IMR-90 (cell line): ENCODE measurements at regions not wholly inside any gene's neighbourhood (a gene's known extent, or its start where the extent isn't known, plus 50 kb on each side); places are given as distances from the start of the nearest gene placed in this dataset.

ENCODE experiments used
- ATAC-seq: fragments of 200-7000 bp; cut with Tn5 transposase; 2 replicates; pipeline ENCODE4 v1.9.1; 2020; ENCODE audit warnings: low read depth, mild to moderate bottlenecking, moderate library complexity
- BruUV-seq: library from RNA; stranded (reverse); fragments of 400-500 nt; replicated peaks from 2 replicates; lab custom pipeline; 2021; lab: Mats Ljungman, UMichigan
- CTCF ChIA-PET: fragments of 300-600 bp; formaldehyde crosslinking; extraction: SDS; loops from one replicate; lab custom pipeline; 2021; ENCODE audit warnings: antibody characterized with exemption; lab: Yijun Ruan, JAX
- POLR2A ChIA-PET: fragments of 300-600 bp; sonication (Branson Sonifier 250); formaldehyde crosslinking; loops from one replicate; lab custom pipeline; 2022; ENCODE audit warnings: antibody characterized with exemption; ENCODE audit not compliant: unreplicated experiment; lab: Charles Lee
- DNase-seq: peaks from one replicate; pipeline ENCODE4 v3.0.0; 2013
- H2AFZ ChIP-seq: replicated peaks from 2 replicates; pipeline ENCODE3; 2013; ENCODE audit warnings: low read length, mild to moderate bottlenecking; ENCODE audit not compliant: poor library complexity
- H2AK5ac ChIP-seq: 2 replicates; pipeline ENCODE4 v1.6.1; 2013; ENCODE audit warnings: low read depth, low read length, inconsistent platforms
- H2AK9ac ChIP-seq: replicated peaks from 2 replicates; pipeline ENCODE3; 2013; ENCODE audit warnings: mild to moderate bottlenecking, low read depth, low read length, moderate library complexity; ENCODE audit not compliant: poor library complexity
- H2BK120ac ChIP-seq: 2 replicates; pipeline ENCODE4 v1.6.1; 2013; ENCODE audit warnings: low read depth, low read length, inconsistent platforms
- H2BK15ac ChIP-seq: 3 replicates; pipeline ENCODE4 v1.6.1; 2013; ENCODE audit warnings: low read depth, low read length, inconsistent platforms
- H2BK20ac ChIP-seq: 2 replicates; pipeline ENCODE4 v1.6.1; 2013; ENCODE audit warnings: low read depth, mild to moderate bottlenecking, inconsistent platforms, low read length, moderate library complexity
- H2BK5ac ChIP-seq: 2 replicates; pipeline ENCODE4 v1.6.1; 2013; ENCODE audit warnings: mild to moderate bottlenecking, low read depth, low read length, inconsistent platforms; ENCODE audit not compliant: poor library complexity, severe bottlenecking
- H3K14ac ChIP-seq: replicated peaks from 2 replicates; pipeline ENCODE4 v1.6.1; 2013; ENCODE audit warnings: low read depth, low read length, inconsistent platforms
- H3K18ac ChIP-seq: 2 replicates; pipeline ENCODE4 v1.6.1; 2013; ENCODE audit warnings: low read depth, low read length, control low read depth
- H3K23ac ChIP-seq: 2 replicates; pipeline ENCODE4 v1.6.1; 2013; ENCODE audit warnings: low read depth, low read length, inconsistent platforms
- H3K27ac ChIP-seq: 2 replicates; pipeline ENCODE4 v1.5.1; 2013; ENCODE audit warnings: mild to moderate bottlenecking, control low read depth, low read length; ENCODE audit not compliant: insufficient read depth
- H3K27me3 ChIP-seq: 2 replicates; pipeline ENCODE4 v1.6.1; 2013; ENCODE audit warnings: low read length; ENCODE audit not compliant: control insufficient read depth, insufficient read depth
- H3K36me3 ChIP-seq: 2 replicates; pipeline ENCODE4 v1.6.1; 2013; ENCODE audit warnings: low read length, mixed read lengths; ENCODE audit not compliant: control insufficient read depth, insufficient read depth
- H3K4ac ChIP-seq: 2 replicates; pipeline ENCODE4 v1.6.1; 2013; ENCODE audit warnings: low read depth, low read length, inconsistent platforms
- H3K4me1 ChIP-seq: 2 replicates; pipeline ENCODE4 v1.6.1; 2013; ENCODE audit warnings: low read length, mixed read lengths; ENCODE audit not compliant: control insufficient read depth, insufficient read depth
- H3K4me2 ChIP-seq: 2 replicates; pipeline ENCODE4 v1.6.1; 2013; ENCODE audit warnings: low read depth, mild to moderate bottlenecking, control low read depth, low read length, moderate library complexity
- H3K4me3 ChIP-seq: 2 replicates; pipeline ENCODE4 v1.5.1; 2013; ENCODE audit warnings: low read depth, mild to moderate bottlenecking, control low read depth, low read length, moderate library complexity; ENCODE audit not compliant: insufficient read depth
- H3K56ac ChIP-seq: 2 replicates; pipeline ENCODE4 v1.6.1; 2013; ENCODE audit warnings: low read length, inconsistent platforms; ENCODE audit not compliant: insufficient read depth; ENCODE audit errors: extremely low read depth
- H3K79me1 ChIP-seq, 2 experiments: 2 replicates each; pipeline ENCODE4 v1.6.1; 2013; ENCODE audit warnings: low read length in 2 of 2, inconsistent platforms in 1 of 2, low read depth in 1 of 2
- H3K9ac ChIP-seq: 2 replicates; pipeline ENCODE4 v1.6.1; 2013; ENCODE audit warnings: low read depth, low read length, control low read depth
- H3K9me1 ChIP-seq: 2 replicates; pipeline ENCODE4 v1.6.1; 2013; ENCODE audit warnings: low read length, inconsistent platforms; ENCODE audit not compliant: insufficient read depth
- H3K9me3 ChIP-seq: 2 replicates; pipeline ENCODE4 v1.6.1; 2013; ENCODE audit warnings: low read length; ENCODE audit not compliant: control insufficient read depth, insufficient read depth
- H4K20me1 ChIP-seq: 2 replicates; pipeline ENCODE4 v1.6.1; 2013; ENCODE audit warnings: low read length, inconsistent platforms; ENCODE audit not compliant: insufficient read depth
- H4K5ac ChIP-seq: 2 replicates; pipeline ENCODE4 v1.6.1; 2013; ENCODE audit warnings: mild to moderate bottlenecking, low read depth, low read length, control low read depth
- H4K8ac ChIP-seq, 2 experiments: 2 replicates each; pipeline ENCODE4 v1.6.1; 2013; ENCODE audit warnings: low read depth in 2 of 2, low read length in 2 of 2, control low read depth in 1 of 2, inconsistent platforms in 1 of 2
- H4K91ac ChIP-seq: 2 replicates; pipeline ENCODE4 v1.6.1; 2013; ENCODE audit warnings: low read depth, low read length, inconsistent platforms; ENCODE audit not compliant: insufficient read depth
- BHLHE40 ChIP-seq: fragments of 150-350 bp; IDR thresholded peaks from 2 replicates; pipeline ENCODE4 v1.6.1; 2016; ENCODE audit warnings: mild to moderate bottlenecking, low read depth, low read length
- CEBPB ChIP-seq: IDR thresholded peaks from 2 replicates; pipeline ENCODE4 v1.6.1; 2012; ENCODE audit warnings: low read depth, low read length, improper control_type of control experiment
- CHD1 ChIP-seq: IDR thresholded peaks from 2 replicates; pipeline ENCODE4 v1.6.1; 2012; ENCODE audit warnings: low read depth, low read length, improper control_type of control experiment
- MAFK ChIP-seq: IDR thresholded peaks from 2 replicates; pipeline ENCODE4 v1.6.1; 2012; ENCODE audit warnings: low read depth, low read length, improper control_type of control experiment
- MAZ ChIP-seq: IDR thresholded peaks from 2 replicates; pipeline ENCODE4 v1.6.1; 2012; ENCODE audit warnings: low read depth, mild to moderate bottlenecking, low read length, improper control_type of control experiment, moderate library complexity, borderline replicate concordance
- POLR2A ChIP-seq: IDR thresholded peaks from 2 replicates; pipeline ENCODE4 v1.6.1; 2012; ENCODE audit warnings: mild to moderate bottlenecking, low read depth, low read length
- RAD21 ChIP-seq: IDR thresholded peaks from 2 replicates; pipeline ENCODE4 v1.6.1; 2012; ENCODE audit warnings: low read length, improper control_type of control experiment
- RFX5 ChIP-seq: IDR thresholded peaks from 2 replicates; pipeline ENCODE4 v1.8.0; 2012; ENCODE audit warnings: low read depth, mild to moderate bottlenecking, low read length, moderate library complexity
- WGBS, 2 experiments: methylation state at CpG; one replicate each; pipeline versions ENCODE4 v1.1.5 to v1.1.7; 2013; ENCODE audit warnings: missing lambda C conversion rate in 2 of 2; ENCODE audit not compliant: insufficient read length in 1 of 2; ENCODE audit errors: extremely low coverage in 2 of 2; 5-methylcytosine and 5-hydroxymethylcytosine counted together
- dilution Hi-C: fragments of 300-500 bp; cut with HindIII; formaldehyde crosslinking; loops from one replicate; pipeline ENCODE4 v1.14.3; 2018; ENCODE audit warnings: low sequenced_read_pairs; ENCODE audit not compliant: unreplicated experiment
- in situ Hi-C: fragments of 300-500 bp; cut with MboI; formaldehyde crosslinking; loops from 3 replicates; pipeline ENCODE4 v1.14.3; 2019; ENCODE audit warnings: low sequenced_read_pairs, inconsistent platforms, mixed read lengths
- intact Hi-C: fragments of 100-400 bp; cut with micrococcal nuclease; formaldehyde crosslinking; loops from 2 replicates; pipeline ENCODE4 v1.10.0; 2022
- TF ChIP-seq, protein P1 (sequence below): conservative IDR thresholded peaks from 2 replicates; pipeline ENCODE4 v1.5.1; 2012; ENCODE audit warnings: mild to moderate bottlenecking, low read depth, low read length, improper control_type of control experiment

DNA sequence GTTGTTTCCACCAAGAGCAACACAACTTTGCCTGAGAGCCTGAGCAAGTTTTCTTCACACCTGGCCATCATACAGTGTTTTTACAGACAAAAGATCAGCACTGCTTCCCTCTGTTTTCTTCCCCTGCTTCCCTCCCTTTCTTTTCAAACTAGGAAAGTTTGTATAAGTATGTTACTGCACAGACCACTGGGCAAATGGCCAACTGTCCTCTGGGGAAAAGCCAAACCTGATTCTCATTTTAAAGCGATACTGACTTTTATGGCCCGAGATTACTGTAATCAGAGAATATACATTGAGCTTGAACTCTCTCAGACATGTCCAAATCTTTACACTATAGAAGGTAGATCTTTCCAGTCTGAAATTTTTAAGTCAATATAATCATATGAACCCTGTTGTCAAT lies 415.0 kb downstream of the NFIB start:
- H3K79me1 ChIP-seq = no peaks in the 10 kb centered on the region
- TF ChIP-seq POLR2A = no peak
- no peak for TF ChIP-seq CHD1
- TF ChIP-seq MAFK = no peak
- TF ChIP-seq RFX5 = no peak
- no peak for TF ChIP-seq BHLHE40
- no peak for TF ChIP-seq CEBPB
- TF ChIP-seq, protein P1, sequence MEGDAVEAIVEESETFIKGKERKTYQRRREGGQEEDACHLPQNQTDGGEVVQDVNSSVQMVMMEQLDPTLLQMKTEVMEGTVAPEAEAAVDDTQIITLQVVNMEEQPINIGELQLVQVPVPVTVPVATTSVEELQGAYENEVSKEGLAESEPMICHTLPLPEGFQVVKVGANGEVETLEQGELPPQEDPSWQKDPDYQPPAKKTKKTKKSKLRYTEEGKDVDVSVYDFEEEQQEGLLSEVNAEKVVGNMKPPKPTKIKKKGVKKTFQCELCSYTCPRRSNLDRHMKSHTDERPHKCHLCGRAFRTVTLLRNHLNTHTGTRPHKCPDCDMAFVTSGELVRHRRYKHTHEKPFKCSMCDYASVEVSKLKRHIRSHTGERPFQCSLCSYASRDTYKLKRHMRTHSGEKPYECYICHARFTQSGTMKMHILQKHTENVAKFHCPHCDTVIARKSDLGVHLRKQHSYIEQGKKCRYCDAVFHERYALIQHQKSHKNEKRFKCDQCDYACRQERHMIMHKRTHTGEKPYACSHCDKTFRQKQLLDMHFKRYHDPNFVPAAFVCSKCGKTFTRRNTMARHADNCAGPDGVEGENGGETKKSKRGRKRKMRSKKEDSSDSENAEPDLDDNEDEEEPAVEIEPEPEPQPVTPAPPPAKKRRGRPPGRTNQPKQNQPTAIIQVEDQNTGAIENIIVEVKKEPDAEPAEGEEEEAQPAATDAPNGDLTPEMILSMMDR = no peak
- no peak for TF ChIP-seq MAZ
- TF ChIP-seq RAD21 = no peak
- no peak overlapping the region for H3K9ac ChIP-seq
- BruUV-seq = no TSS peak
- no peak overlapping the region for H4K91ac ChIP-seq
- intact Hi-C loops (no loop called here), dilution Hi-C loops (no loop called here), in situ Hi-C loops (no loop called here)
- H3K18ac ChIP-seq = no peak overlapping the region
- H4K20me1 ChIP-seq = no peaks in the 10 kb centered on the region
- no peaks in the 10 kb centered on the region for H3K36me3 ChIP-seq
- H2BK5ac ChIP-seq = no peak overlapping the region
- no peaks in the 10 kb centered on the region for H3K4me1 ChIP-seq
- ChIA-PET CTCF (interaction anchor here (0.6 kb wide), 1 partner anchor 20 kb away, joined by 4 read pairs; no protein-coding TSS in a partner anchor), POLR2A (no interaction called here)
- H2BK15ac ChIP-seq = no peak overlapping the region
- H3K4me3 ChIP-seq = no peak overlapping the region
- no peak overlapping the region for H3K23ac ChIP-seq
- no peak overlapping the region for H3K4ac ChIP-seq
- no peak overlapping the region for H3K14ac ChIP-seq
- H4K5ac ChIP-seq = no peak overlapping the region
- no peaks in the 10 kb centered on the region for H3K27me3 ChIP-seq
- no peak overlapping the region for H2BK20ac ChIP-seq
- H2AFZ ChIP-seq = no peak overlapping the region
- H2AK9ac ChIP-seq = no peak overlapping the region
- no peak overlapping the region for H3K56ac ChIP-seq
- no CpG with 5 or more reads among the region's 2 CpGs for WGBS, 2 experiments
- no peak overlapping the region for H2BK120ac ChIP-seq
- no peaks in the 10 kb centered on the region for H3K9me1 ChIP-seq
- no peak overlapping the region for H3K27ac ChIP-seq
- H3K9me3 ChIP-seq = no peaks in the 10 kb centered on the region
- no peak overlapping the region for H2AK5ac ChIP-seq
- ATAC-seq = no peak
- no peak for DNase-seq
- H4K8ac ChIP-seq = no peak overlapping the region
- no peak overlapping the region for H3K4me2 ChIP-seq
